Ovary (tissue), 3 donors: ENCODE measurements at regions not wholly inside any gene's neighbourhood (a gene's known extent, or its start where the extent isn't known, plus 50 kb on each side); places are given as distances from the start of the nearest gene placed in this dataset.

Experiments
- CTCF ChIP-seq, 3 donors: fragments of 450-650 bp in 2 of 3; fragments of 200-600 bp in 1 of 3; IDR thresholded peaks; one replicate each; pipeline versions ENCODE4 v1.5.1 to v1.8.0; 2016 to 2022; ENCODE audit warnings: antibody characterized with exemption in 3 of 3, mild to moderate bottlenecking in 1 of 3
- POLR2A ChIP-seq: fragments of 450-650 bp; IDR thresholded peaks from one replicate; pipeline ENCODE4 v1.6.1; 2017; ENCODE audit warnings: antibody characterized with exemption, mild to moderate bottlenecking, moderate library complexity
- donor health status: DM: no; HTN: no; CAD: no.

- no peak for TF ChIP-seq POLR2A
- TF ChIP-seq CTCF (IDR thresholded peaks at IDR 0.05): no peak
Observed at GRCh38 chr6:67839818-67840217, 795.3 kb upstream of the ADGRB3 start.
